HL-60 (cell line): ENCODE measurements at regions not wholly inside any gene's neighbourhood (a gene's known extent, or its start where the extent isn't known, plus 50 kb on each side); places are given as distances from the start of the nearest gene placed in this dataset.

Source experiments
- DNase-seq, 2 experiments: peaks; one replicate each; pipeline ENCODE4 v3.0.0-alpha.2; 2010 to 2020; ENCODE audit warnings: low read depth in 1 of 2, low spot score in 1 of 2
- H3K27ac ChIP-seq: fragments of 250-450 bp; sonication (Bioruptor Pico); replicated peaks from 2 replicates; pipeline ENCODE4 v1.5.1; 2020; ENCODE audit warnings: mild to moderate bottlenecking, moderate library complexity
- H3K27me3 ChIP-seq: fragments of 250-450 bp; sonication (Bioruptor Pico); 2 replicates; pipeline ENCODE4 v1.5.1; 2021; ENCODE audit warnings: mild to moderate bottlenecking, moderate library complexity; ENCODE audit not compliant: insufficient read depth, poor library complexity, severe bottlenecking
- H3K4me3 ChIP-seq: replicated peaks from 2 replicates; pipeline ENCODE4 v1.5.1; 2011; ENCODE audit warnings: mild to moderate bottlenecking, control low read depth, low read length; ENCODE audit not compliant: insufficient read depth
- GABPA ChIP-seq: IDR thresholded peaks from 2 replicates; pipeline ENCODE4 v1.6.1; 2012; ENCODE audit warnings: low read depth
- POLR2AphosphoS5 ChIP-seq: IDR thresholded peaks from 2 replicates; pipeline ENCODE4 v1.6.1; 2012; ENCODE audit warnings: low read depth
- SPI1 ChIP-seq: IDR thresholded peaks from 2 replicates; pipeline ENCODE4 v1.6.1; 2012; ENCODE audit warnings: low read depth, mild to moderate bottlenecking, borderline replicate concordance
- TF ChIP-seq, protein P1 (sequence below): IDR thresholded peaks from 2 replicates; pipeline ENCODE4 v1.6.1; 2012; ENCODE audit warnings: low read depth; ENCODE audit not compliant: insufficient replicate concordance
- TF ChIP-seq, protein P2 (sequence below): IDR thresholded peaks from one replicate; pipeline ENCODE4 v1.5.1; 2011; ENCODE audit warnings: low read length, control low read depth, inconsistent platforms; ENCODE audit not compliant: insufficient read depth

DNA sequence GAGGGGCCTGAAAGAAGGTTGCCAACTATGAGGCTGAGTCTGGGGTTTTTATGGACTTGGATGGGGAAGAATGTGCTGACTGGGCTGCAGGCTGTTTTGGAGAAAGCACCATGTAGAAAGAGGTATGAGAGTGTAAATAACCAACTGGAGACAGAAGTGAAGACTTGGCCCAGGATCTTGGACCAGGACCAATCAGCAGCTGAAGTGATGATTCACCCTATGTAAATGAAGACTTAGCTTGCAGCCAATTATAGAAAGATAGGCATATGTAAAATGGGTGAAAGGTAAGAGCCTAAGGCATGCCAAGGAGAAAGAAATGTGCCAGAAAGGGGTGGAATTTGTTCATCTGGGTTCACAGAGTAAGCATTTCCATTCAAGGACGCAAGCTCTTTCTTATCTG lies 856.7 kb upstream of the PRKX start:
- Histone ChIP-seq H3K4me3 (no peak overlapping the region), H3K27ac (no peak overlapping the region), H3K27me3 (no peaks in the 10 kb centered on the region)
- TF ChIP-seq SPI1 (no peak), GABPA (no peak), POLR2AphosphoS5 (no peak)
- TF ChIP-seq, protein P1, sequence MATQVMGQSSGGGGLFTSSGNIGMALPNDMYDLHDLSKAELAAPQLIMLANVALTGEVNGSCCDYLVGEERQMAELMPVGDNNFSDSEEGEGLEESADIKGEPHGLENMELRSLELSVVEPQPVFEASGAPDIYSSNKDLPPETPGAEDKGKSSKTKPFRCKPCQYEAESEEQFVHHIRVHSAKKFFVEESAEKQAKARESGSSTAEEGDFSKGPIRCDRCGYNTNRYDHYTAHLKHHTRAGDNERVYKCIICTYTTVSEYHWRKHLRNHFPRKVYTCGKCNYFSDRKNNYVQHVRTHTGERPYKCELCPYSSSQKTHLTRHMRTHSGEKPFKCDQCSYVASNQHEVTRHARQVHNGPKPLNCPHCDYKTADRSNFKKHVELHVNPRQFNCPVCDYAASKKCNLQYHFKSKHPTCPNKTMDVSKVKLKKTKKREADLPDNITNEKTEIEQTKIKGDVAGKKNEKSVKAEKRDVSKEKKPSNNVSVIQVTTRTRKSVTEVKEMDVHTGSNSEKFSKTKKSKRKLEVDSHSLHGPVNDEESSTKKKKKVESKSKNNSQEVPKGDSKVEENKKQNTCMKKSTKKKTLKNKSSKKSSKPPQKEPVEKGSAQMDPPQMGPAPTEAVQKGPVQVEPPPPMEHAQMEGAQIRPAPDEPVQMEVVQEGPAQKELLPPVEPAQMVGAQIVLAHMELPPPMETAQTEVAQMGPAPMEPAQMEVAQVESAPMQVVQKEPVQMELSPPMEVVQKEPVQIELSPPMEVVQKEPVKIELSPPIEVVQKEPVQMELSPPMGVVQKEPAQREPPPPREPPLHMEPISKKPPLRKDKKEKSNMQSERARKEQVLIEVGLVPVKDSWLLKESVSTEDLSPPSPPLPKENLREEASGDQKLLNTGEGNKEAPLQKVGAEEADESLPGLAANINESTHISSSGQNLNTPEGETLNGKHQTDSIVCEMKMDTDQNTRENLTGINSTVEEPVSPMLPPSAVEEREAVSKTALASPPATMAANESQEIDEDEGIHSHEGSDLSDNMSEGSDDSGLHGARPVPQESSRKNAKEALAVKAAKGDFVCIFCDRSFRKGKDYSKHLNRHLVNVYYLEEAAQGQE = no peak
- TF ChIP-seq, protein P2, sequence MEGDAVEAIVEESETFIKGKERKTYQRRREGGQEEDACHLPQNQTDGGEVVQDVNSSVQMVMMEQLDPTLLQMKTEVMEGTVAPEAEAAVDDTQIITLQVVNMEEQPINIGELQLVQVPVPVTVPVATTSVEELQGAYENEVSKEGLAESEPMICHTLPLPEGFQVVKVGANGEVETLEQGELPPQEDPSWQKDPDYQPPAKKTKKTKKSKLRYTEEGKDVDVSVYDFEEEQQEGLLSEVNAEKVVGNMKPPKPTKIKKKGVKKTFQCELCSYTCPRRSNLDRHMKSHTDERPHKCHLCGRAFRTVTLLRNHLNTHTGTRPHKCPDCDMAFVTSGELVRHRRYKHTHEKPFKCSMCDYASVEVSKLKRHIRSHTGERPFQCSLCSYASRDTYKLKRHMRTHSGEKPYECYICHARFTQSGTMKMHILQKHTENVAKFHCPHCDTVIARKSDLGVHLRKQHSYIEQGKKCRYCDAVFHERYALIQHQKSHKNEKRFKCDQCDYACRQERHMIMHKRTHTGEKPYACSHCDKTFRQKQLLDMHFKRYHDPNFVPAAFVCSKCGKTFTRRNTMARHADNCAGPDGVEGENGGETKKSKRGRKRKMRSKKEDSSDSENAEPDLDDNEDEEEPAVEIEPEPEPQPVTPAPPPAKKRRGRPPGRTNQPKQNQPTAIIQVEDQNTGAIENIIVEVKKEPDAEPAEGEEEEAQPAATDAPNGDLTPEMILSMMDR = no peak
- DNase-seq = no peak

DNA sequence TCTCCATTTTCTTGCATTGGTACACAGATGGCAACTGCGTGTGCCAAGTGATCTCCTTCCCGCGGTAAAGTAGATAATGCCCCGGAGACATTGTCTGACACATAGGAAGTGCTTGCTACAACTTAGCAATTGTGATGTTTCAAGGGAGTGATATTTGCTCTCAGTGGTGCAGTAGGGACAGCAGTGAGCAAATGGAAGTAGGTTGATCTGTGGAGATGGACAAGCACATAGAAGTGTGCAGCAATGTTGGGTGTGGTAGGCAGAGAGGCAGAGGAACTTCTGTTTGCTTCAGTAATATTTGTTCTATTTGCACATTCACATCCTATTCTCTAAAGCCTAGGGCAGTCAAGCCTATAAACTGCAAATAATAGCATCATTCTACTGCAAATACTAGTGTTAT lies 846.7 kb upstream of the PRKX start:
- Histone ChIP-seq H3K27me3 (no peaks in the 10 kb centered on the region), H3K4me3 (no peak overlapping the region), H3K27ac (no peak overlapping the region)
- no peak for DNase-seq
- TF ChIP-seq POLR2AphosphoS5 (no peak), GABPA (no peak), SPI1 (no peak)
- TF ChIP-seq, protein P1 = no peak
- TF ChIP-seq, protein P2 = no peak

DNA sequence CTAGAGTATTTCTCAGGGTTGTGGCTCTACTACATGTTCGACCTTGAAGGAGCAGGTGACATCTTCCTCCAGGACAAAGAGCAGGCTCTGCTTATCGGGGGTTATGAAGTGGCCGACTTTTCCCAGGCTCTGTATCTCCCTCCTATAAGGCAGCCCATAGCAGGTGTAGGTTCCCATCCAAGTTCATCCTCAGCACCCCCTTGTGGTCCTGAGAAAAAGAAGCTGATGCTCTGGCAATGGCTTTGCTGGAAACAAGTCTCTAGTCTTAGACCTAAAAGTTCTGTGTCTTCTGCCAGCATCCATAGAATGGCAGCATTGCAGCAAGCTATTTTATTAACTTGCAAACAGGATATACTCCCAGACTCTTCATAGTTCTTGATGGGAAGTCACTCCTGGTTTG lies 836.6 kb upstream of the PRKX start:
- TF ChIP-seq, protein P2 = no peak
- TF ChIP-seq POLR2AphosphoS5 = no peak
- no peak for TF ChIP-seq GABPA
- TF ChIP-seq, protein P1 = no peak
- TF ChIP-seq SPI1 = no peak
- Histone ChIP-seq H3K4me3 (no peak overlapping the region), H3K27ac (no peak overlapping the region), H3K27me3 (no peaks in the 10 kb centered on the region)
- DNase-seq = peak in 1 of 2 experiments; percentile 10
